GM12878 (cell line): ENCODE measurements at regions not wholly inside any gene's neighbourhood (a gene's known extent, or its start where the extent isn't known, plus 50 kb on each side); places are given as distances from the start of the nearest gene placed in this dataset.

Experiments
- ATF2 ChIP-seq: IDR thresholded peaks from 2 replicates; pipeline ENCODE4 v1.6.1; 2012; ENCODE audit warnings: low read length, inconsistent platforms
- BCL11A ChIP-seq: IDR thresholded peaks from 2 replicates; pipeline ENCODE4 v1.6.1; 2011; ENCODE audit warnings: low read depth, low read length
- BHLHE40 ChIP-seq, 2 experiments: fragments of 450-650 bp in 1 of 2; IDR thresholded peaks; 2 replicates each; pipeline ENCODE4 v1.6.1; 2011 to 2017; ENCODE audit warnings: low read depth in 2 of 2, borderline replicate concordance in 1 of 2, improper control_type of control experiment in 1 of 2, low read length in 1 of 2, mild to moderate bottlenecking in 1 of 2
- CHD1 ChIP-seq: IDR thresholded peaks from 2 replicates; pipeline ENCODE4 v1.6.1; 2012; ENCODE audit warnings: low read depth, low read length, improper control_type of control experiment
- CHD2 ChIP-seq: IDR thresholded peaks from 2 replicates; pipeline ENCODE4 v1.6.1; 2011; ENCODE audit warnings: low read depth, low read length, improper control_type of control experiment, borderline replicate concordance
- E2F4 ChIP-seq: IDR thresholded peaks from 2 replicates; pipeline ENCODE4 v1.6.1; 2012; ENCODE audit warnings: low read depth, low read length, improper control_type of control experiment
- EED ChIP-seq: sonication (generic); IDR thresholded peaks from 2 replicates; pipeline ENCODE4 v1.6.1; 2016; ENCODE audit warnings: antibody characterized with exemption, low read depth
- ESRRA ChIP-seq: IDR thresholded peaks from 2 replicates; pipeline ENCODE4 v1.6.1; 2012; ENCODE audit warnings: mild to moderate bottlenecking, low read length, improper control_type of control experiment
- GABPA ChIP-seq: IDR thresholded peaks from 2 replicates; pipeline ENCODE4 v1.6.1; 2014; ENCODE audit warnings: antibody characterized with exemption, low read depth, mild to moderate bottlenecking, inconsistent platforms
- JUNB ChIP-seq: IDR thresholded peaks from 2 replicates; pipeline ENCODE4 v1.6.1; 2016; ENCODE audit warnings: antibody characterized with exemption, mild to moderate bottlenecking
- KAT2A ChIP-seq: conservative IDR thresholded peaks from 2 replicates; pipeline ENCODE4 v1.6.1; 2011; ENCODE audit warnings: low read depth, low read length; ENCODE audit not compliant: control insufficient read depth
- MEF2B ChIP-seq: fragments of 450-650 bp; IDR thresholded peaks from 2 replicates; pipeline ENCODE4 v1.6.1; 2018; ENCODE audit warnings: mild to moderate bottlenecking, moderate library complexity; ENCODE audit not compliant: partially characterized antibody, poor library complexity, severe bottlenecking
- MTA2 ChIP-seq: fragments of 450-650 bp; IDR thresholded peaks from 2 replicates; pipeline ENCODE4 v1.6.1; 2016; ENCODE audit warnings: low read depth, mild to moderate bottlenecking, moderate library complexity
- MTA3 ChIP-seq: IDR thresholded peaks from 2 replicates; pipeline ENCODE4 v1.6.1; 2012; ENCODE audit warnings: low read length, inconsistent platforms, borderline replicate concordance
- MXI1 ChIP-seq: fragments of 150-350 bp; IDR thresholded peaks from 2 replicates; pipeline ENCODE4 v1.6.1; 2011; ENCODE audit warnings: low read depth, mild to moderate bottlenecking, inconsistent platforms, low read length, improper control_type of control experiment
- NBN ChIP-seq: fragments of 450-650 bp; IDR thresholded peaks from 2 replicates; pipeline ENCODE4 v1.6.1; 2016
- NFIC ChIP-seq: IDR thresholded peaks from 2 replicates; pipeline ENCODE4 v1.6.1; 2012; ENCODE audit warnings: low read depth, mild to moderate bottlenecking, inconsistent platforms, low read length, moderate library complexity
- NR2C2 ChIP-seq: IDR thresholded peaks from 2 replicates; pipeline ENCODE4 v1.6.1; 2011; ENCODE audit warnings: borderline replicate concordance, low read depth; ENCODE audit not compliant: control insufficient read depth, insufficient read length
- PAX5 ChIP-seq: IDR thresholded peaks from 2 replicates; pipeline ENCODE4 v1.6.1; 2011; ENCODE audit warnings: low read depth, low read length, borderline replicate concordance
- POLR2A ChIP-seq: IDR thresholded peaks from 2 replicates; pipeline ENCODE4 v1.6.1; 2011; ENCODE audit warnings: low read depth, mild to moderate bottlenecking, low read length
- REST ChIP-seq: IDR thresholded peaks from 2 replicates; pipeline ENCODE4 v1.6.1; 2012; ENCODE audit warnings: mild to moderate bottlenecking, low read depth, low read length
- SIX5 ChIP-seq: IDR thresholded peaks from 2 replicates; pipeline ENCODE4 v1.6.1; 2011; ENCODE audit warnings: mild to moderate bottlenecking, low read depth, low read length, moderate library complexity; ENCODE audit not compliant: severe bottlenecking
- SMC3 ChIP-seq: IDR thresholded peaks from 2 replicates; pipeline ENCODE4 v1.6.1; 2011; ENCODE audit warnings: low read length, improper control_type of control experiment, borderline replicate concordance
- TAF1 ChIP-seq: IDR thresholded peaks from 2 replicates; pipeline ENCODE4 v1.6.1; 2011; ENCODE audit warnings: mild to moderate bottlenecking, low read depth, low read length, borderline replicate concordance
- ZNF274 ChIP-seq: IDR thresholded peaks from one replicate; pipeline ENCODE4 v1.8.0; 2011; ENCODE audit not compliant: insufficient read length, insufficient read depth
- ZSCAN29 ChIP-seq: fragments of 450-650 bp; IDR thresholded peaks from 2 replicates; pipeline ENCODE4 v1.6.1; 2017; ENCODE audit warnings: mild to moderate bottlenecking, moderate library complexity
- TF ChIP-seq, protein P1 (sequence below): fragments of 450-650 bp; IDR thresholded peaks from 2 replicates; pipeline ENCODE4 v1.6.1; 2016; ENCODE audit warnings: mild to moderate bottlenecking

DNA sequence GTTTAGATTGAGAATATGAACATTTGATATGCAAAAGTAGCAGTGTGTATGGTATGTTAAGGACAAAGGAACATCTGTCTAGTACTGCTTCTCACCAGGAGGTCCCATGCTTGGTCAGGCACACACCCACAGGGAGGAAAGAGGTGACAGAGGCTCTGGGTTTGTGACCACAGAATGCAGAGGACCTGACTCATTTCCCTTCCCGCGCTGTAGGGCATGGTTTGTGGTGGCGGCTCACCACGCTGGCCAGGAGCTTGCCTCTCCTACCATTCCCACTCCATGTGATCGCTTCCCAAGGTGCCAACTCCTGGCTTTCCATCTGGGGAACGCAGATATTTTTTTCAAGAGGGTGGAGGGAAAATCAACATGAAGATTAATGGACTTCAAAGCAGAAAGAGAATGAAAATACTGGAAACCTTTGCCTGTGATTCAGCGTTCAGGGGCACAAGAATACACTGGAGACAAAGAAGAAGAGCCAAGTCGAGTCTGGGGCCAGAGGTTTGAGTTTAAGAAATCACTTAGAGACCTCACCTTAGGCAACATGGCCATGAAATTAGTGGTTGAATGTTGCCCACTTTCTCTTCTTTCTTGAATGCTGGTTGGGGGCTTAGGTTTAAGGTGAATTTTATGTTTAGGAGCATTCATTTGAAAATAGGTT, 477.8 kb downstream of the CCDC171 start (continued):
- TF ChIP-seq KAT2A (no peak), MEF2B (no peak), EED (peak; percentile 67), ATF2 (no peak), BHLHE40 (IDR thresholded peaks at IDR 0.05; ENCODE audit: borderline replicate concordance in 1 of 2, low read depth in 2 of 2, low read length in 1 of 2) (peak in 1 of 2 experiments; percentile 62; a peak in 1 of 4 replicates), NBN (no peak), GABPA (no peak), ESRRA (no peak), MTA3 (no peak), ZNF274 (no peak), PAX5 (peak; percentile 90), NFIC (0 out of 2 replicates have a peak, but pooled peaks have one; percentile 44), JUNB (peak; percentile 22; the same call in 1 of the 2 replicates), NR2C2 (no peak), BCL11A (peak; percentile 70; the same call in 1 of the 2 replicates), SIX5 (no peak), CHD2 (no peak), CHD1 (no peak), ZSCAN29 (no peak), POLR2A (no peak), E2F4 (no peak), SMC3 (no peak), MTA2 (peak; percentile 32; the same call in 1 of the 2 replicates), MXI1 (no peak), REST (no peak), TAF1 (no peak)
- TF ChIP-seq, protein P1, sequence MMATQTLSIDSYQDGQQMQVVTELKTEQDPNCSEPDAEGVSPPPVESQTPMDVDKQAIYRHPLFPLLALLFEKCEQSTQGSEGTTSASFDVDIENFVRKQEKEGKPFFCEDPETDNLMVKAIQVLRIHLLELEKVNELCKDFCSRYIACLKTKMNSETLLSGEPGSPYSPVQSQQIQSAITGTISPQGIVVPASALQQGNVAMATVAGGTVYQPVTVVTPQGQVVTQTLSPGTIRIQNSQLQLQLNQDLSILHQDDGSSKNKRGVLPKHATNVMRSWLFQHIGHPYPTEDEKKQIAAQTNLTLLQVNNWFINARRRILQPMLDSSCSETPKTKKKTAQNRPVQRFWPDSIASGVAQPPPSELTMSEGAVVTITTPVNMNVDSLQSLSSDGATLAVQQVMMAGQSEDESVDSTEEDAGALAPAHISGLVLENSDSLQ: no peak
